Omental fat pad (tissue), 3 donors: ENCODE measurements at regions not wholly inside any gene's neighbourhood (a gene's known extent, or its start where the extent isn't known, plus 50 kb on each side); places are given as distances from the start of the nearest gene placed in this dataset.

Experiments used
- ATAC-seq: fragments of 150-250 bp; one replicate; pipeline ENCODE4 v1.9.1; 2016; ENCODE audit warnings: mild to moderate bottlenecking, moderate library complexity; ENCODE audit not compliant: low FRiP score
- DNase-seq: peaks from one replicate; pipeline ENCODE4 v3.0.0-alpha.2; 2019; ENCODE audit warnings: low spot score
- TF ChIP-seq, protein P1 (sequence below), 3 donors: fragments of 450-650 bp; IDR thresholded peaks; one replicate each; pipeline ENCODE4 v1.5.1; 2016 to 2017; ENCODE audit warnings: antibody characterized with exemption in 3 of 3, mild to moderate bottlenecking in 3 of 3, moderate library complexity in 2 of 3

DNA sequence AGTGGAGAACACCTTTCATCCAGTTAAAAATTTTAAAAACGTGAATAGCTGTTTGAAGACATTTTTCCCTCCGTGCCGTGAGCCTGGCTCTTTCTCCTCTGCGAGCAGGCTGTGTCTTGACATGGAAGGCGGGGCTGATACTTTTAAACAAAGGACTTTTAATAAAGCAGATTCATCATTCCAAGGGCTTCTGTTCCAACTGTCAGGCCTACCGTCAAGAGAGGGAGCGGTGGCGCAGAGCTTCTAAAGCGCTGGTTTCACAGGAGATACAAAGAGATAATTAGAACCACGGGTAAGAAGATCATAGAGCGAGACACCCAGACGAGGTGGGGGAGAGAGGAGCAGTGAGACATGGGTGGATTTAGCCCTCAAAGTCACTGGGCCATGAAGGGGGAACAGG is 247.4 kb upstream of the C1orf174 start:
- DNase-seq (no peak), ATAC-seq (no peak)
- TF ChIP-seq, protein P1, sequence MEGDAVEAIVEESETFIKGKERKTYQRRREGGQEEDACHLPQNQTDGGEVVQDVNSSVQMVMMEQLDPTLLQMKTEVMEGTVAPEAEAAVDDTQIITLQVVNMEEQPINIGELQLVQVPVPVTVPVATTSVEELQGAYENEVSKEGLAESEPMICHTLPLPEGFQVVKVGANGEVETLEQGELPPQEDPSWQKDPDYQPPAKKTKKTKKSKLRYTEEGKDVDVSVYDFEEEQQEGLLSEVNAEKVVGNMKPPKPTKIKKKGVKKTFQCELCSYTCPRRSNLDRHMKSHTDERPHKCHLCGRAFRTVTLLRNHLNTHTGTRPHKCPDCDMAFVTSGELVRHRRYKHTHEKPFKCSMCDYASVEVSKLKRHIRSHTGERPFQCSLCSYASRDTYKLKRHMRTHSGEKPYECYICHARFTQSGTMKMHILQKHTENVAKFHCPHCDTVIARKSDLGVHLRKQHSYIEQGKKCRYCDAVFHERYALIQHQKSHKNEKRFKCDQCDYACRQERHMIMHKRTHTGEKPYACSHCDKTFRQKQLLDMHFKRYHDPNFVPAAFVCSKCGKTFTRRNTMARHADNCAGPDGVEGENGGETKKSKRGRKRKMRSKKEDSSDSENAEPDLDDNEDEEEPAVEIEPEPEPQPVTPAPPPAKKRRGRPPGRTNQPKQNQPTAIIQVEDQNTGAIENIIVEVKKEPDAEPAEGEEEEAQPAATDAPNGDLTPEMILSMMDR (IDR thresholded peaks at IDR 0.05), result no peak

DNA sequence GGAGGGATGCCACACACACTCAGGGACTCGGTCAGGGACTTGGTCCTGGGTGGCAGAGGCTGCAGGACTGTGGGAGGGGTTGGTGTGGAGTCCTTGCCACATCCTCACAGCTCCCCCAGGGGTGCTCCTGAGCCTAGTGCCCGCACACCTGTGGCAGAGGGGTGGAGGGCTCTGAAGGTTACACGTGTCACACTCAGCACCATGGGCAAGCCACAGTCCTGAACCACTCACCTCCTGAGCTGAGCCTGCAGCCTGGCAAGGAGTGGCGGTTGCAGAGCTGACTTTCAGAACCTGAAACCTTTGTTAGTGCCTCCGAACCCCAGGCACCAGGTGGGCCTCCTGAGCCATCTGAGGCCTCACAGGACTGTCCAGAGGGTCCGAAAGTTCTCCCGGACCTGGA is 249.2 kb upstream of the C1orf174 start:
- no peak for DNase-seq
- no peak for ATAC-seq
- TF ChIP-seq, protein P1 (IDR thresholded peaks at IDR 0.05), result no peak

DNA sequence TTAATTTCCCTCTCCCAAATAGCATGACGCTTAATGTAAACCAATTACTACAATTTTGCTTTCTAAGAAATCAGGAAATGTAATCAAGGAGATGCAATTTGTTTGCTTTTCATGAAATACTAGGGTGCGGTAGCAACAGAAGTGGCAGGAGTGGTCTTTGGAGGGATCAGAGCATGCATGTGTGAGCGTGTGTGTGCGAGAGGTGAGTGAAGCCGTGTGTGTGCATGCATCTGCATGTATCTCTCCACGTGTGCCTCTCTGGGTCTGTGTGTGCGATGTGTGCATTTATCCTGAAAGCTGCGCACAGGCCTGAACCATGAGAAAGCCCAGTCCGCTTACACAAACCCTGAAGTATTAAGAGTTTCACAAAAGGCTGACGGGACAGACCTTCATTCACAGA is 249.8 kb upstream of the C1orf174 start:
- ATAC-seq, result no peak
- TF ChIP-seq, protein P1 (IDR thresholded peaks at IDR 0.05), result no peak
- no peak for DNase-seq

- no peak for ATAC-seq
- no peak for DNase-seq
- TF ChIP-seq, protein P1 (IDR thresholded peaks at IDR 0.05), result no peak
Observed at GRCh38 chr1:4150262-4150661, 250.2 kb upstream of the C1orf174 start.

- DNase-seq (no peak), ATAC-seq (no peak)
- TF ChIP-seq, protein P1 (IDR thresholded peaks at IDR 0.05), result no peak
Observed at GRCh38 chr1:4152266-4152665, 252.2 kb upstream of the C1orf174 start.

- TF ChIP-seq, protein P1 (IDR thresholded peaks at IDR 0.05), result no peak
- DNase-seq (no peak), ATAC-seq (no peak)
Observed at GRCh38 chr1:4153571-4153970, 253.5 kb upstream of the C1orf174 start.

DNA sequence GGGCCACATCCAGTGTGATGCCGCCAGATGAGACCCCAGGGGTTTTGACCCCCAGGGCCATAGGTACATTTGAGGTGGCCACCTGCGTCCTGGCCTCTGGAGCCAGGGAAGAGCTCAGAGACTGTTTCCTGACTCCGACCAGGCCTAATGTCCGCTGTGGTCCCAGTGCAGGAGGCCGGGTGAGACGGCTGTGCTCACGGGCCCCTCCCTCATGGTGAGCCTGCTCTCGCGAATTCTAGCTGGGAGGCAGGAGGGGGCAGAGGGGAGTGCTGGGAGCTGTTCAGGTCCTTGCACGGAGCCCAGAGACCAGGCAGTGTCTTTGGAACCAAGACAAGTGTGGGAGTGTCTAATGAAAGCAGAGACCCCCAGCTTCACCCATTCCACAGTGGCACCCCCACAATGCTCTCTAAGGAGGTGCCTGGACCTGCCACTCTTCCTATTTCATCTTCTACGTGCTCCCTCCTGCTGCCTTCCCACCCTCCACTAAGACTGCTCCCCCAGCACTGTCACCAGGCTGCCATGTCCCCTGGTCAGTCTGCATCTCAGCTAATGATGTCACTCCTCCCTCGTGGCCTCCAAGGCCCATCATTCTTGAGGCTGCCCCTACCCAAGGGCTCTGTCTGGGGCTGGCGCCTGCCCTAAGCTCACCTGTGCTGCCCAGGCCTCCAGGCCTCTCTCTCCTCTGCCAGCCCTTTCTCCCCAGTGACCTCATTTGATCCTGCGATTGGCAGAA is 256.3 kb upstream of the C1orf174 start:
- DNase-seq (no peak), ATAC-seq (no peak)
- TF ChIP-seq, protein P1 (IDR thresholded peaks at IDR 0.05), result no peak
